ENCODE measurements at regions not wholly inside any gene's neighbourhood (a gene's known extent, or its start where the extent isn't known, plus 50 kb on each side); places are given as distances from the start of the nearest gene placed in this dataset.
"Not testable (repeated sequence)": the region's sequence is repeated elsewhere in the genome, so short reads cannot be mapped to it uniquely, and the experiment has no call there.

- no peak for DNase-seq (ENCODE audit: low read depth, low spot score)
These were observed 619.9 kb downstream of the TYW1 start for GRCh38 chr7:67616517-67616916.

- DNase-seq (ENCODE audit: low read depth, low spot score), result no peak
These were observed 622.0 kb downstream of the TYW1 start for GRCh38 chr7:67618556-67619162.

- no peak for DNase-seq (ENCODE audit: low read depth, low spot score)
These were observed 622.5 kb downstream of the TYW1 start for GRCh38 chr7:67619175-67619574.

GRCh38 chr7:67620216-67620933 lies 623.7 kb downstream of the TYW1 start:
- DNase-seq (ENCODE audit: low read depth, low spot score), result no peak

GRCh38 chr7:67621704-67622103 lies 625.1 kb downstream of the TYW1 start:
- DNase-seq (ENCODE audit: low read depth, low spot score), result no peak

- DNase-seq (ENCODE audit: low read depth, low spot score), result no peak
These were observed 628.7 kb downstream of the TYW1 start for GRCh38 chr7:67625257-67625737.

- DNase-seq (ENCODE audit: low read depth, low spot score), result no peak
These were observed 634.8 kb downstream of the TYW1 start for GRCh38 chr7:67631476-67631875.

- DNase-seq (ENCODE audit: low read depth, low spot score), result no peak
These were observed 638.6 kb downstream of the TYW1 start for GRCh38 chr7:67635271-67635670.

- DNase-seq (ENCODE audit: low read depth, low spot score), result no peak
These were observed 639.9 kb downstream of the TYW1 start for GRCh38 chr7:67636348-67637022.

- no peak for DNase-seq (ENCODE audit: low read depth, low spot score)
These were observed 640.4 kb downstream of the TYW1 start for GRCh38 chr7:67637023-67637358.

GRCh38 chr7:67642542-67642941 lies 645.9 kb downstream of the TYW1 start:
- DNase-seq (ENCODE audit: low read depth, low spot score), result not testable (repeated sequence)

GRCh38 chr7:67644151-67644550 lies 647.5 kb downstream of the TYW1 start:
- DNase-seq (ENCODE audit: low read depth, low spot score), result no peak

GRCh38 chr7:67652937-67653336 lies 656.3 kb downstream of the TYW1 start:
- no peak for DNase-seq (ENCODE audit: low read depth, low spot score)

- no peak for DNase-seq (ENCODE audit: low read depth, low spot score)
These were observed 657.3 kb downstream of the TYW1 start for GRCh38 chr7:67653856-67654454.

- no peak for DNase-seq (ENCODE audit: low read depth, low spot score)
These were observed 658.0 kb downstream of the TYW1 start for GRCh38 chr7:67654642-67655041.

GRCh38 chr7:67655168-67655567 lies 658.5 kb downstream of the TYW1 start:
- no peak for DNase-seq (ENCODE audit: low read depth, low spot score)

GRCh38 chr7:67659091-67659490 lies 662.5 kb downstream of the TYW1 start:
- no peak for DNase-seq (ENCODE audit: low read depth, low spot score)

GRCh38 chr7:67662804-67663203 lies 666.2 kb downstream of the TYW1 start:
- DNase-seq (ENCODE audit: low read depth, low spot score), result no peak

GRCh38 chr7:67663644-67664043 lies 667.0 kb downstream of the TYW1 start:
- DNase-seq (ENCODE audit: low read depth, low spot score), result no peak

- DNase-seq (ENCODE audit: low read depth, low spot score), result not testable (repeated sequence)
These were observed 669.7 kb downstream of the TYW1 start for GRCh38 chr7:67666359-67666758.

GRCh38 chr7:67671006-67671548 lies 674.4 kb downstream of the TYW1 start:
- no peak for DNase-seq (ENCODE audit: low read depth, low spot score)

GRCh38 chr7:67673861-67674260 lies 677.2 kb downstream of the TYW1 start:
- no peak for DNase-seq (ENCODE audit: low read depth, low spot score)

All from activated naive CD8-positive, alpha-beta T cell treated with anti-CD3 and anti-CD28 coated beads, Interleukin-2, amount 50 U/mL, for 16 hours (primary cell).